DMS 273 treated with DMSO at 0.1 percent for 48 hours (cell line): ENCODE measurements at regions not wholly inside any gene's neighbourhood (a gene's known extent, or its start where the extent isn't known, plus 50 kb on each side); places are given as distances from the start of the nearest gene placed in this dataset.

Experiments
- DNase-seq: peaks from one replicate; lab custom pipeline; 2025; lab: John Stamatoyannopoulos, UW

GRCh38 chr11:92482492-92483060, 258.0 kb downstream of the FAT3 start:
- DNase-seq: no peak

DNA sequence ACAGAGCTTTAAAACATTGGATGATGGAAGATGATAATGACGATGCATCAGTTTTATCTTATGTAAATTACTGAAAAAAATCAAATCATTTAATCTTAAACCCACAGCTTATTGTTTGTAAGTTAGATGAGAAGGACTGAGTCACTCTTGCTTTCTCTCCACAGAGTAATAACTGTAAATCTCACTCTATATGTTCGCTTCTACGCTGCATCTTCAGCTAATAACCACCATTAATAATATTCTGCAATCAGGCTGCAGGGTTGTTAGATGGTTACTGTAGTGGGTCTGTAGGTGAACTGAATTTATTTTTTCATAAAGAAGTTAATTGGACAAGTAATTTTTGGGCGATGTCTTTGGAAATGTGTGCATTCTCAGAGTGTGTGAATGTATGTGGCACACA, 260.0 kb downstream of the FAT3 start:
- no peak for DNase-seq

DNA sequence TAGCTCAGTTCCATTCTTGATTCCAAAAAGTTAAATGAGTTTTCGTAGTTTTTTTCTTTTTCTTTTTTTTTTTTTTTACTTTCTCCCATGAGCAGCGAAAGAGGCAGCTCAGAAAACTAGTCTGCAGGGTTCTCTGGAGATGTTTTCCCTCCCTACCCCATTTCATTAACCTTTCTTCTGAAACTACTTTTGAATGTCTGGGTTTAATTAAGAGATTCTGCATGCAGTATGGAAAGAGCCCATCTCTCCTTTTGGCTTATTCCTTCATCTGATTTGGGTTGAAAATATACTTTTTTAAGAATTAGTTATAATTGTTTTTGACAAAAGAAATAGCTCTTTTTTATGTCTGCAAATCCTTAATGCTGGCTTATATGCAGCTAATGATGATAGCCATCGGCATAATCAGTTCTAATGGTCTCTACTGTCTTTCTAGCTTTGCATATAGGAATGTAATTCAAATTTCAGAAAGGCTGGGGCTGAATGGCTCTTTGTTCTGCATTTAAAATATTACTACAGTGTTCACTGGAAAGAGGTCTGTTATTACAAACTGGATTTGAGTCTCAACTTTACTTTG, 265.3 kb downstream of the FAT3 start:
- DNase-seq: no peak

DNA sequence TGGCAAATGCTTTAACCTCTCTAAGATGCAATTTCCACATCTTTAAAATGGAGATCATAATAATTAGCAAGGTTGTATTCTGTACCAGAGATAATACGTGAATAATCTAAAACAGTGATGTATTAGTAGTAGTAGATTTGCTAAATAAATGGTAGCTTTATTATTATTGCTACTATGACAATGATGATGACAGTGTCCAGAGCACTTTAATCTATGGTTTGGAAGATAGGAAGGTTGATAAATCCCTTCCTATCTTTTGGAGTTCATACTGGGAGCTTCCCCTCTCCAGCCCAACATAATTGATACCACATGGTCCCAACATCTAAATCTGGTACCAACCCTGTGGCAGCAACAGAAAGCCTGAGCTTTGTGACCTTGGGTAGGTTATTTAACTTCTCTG, 267.8 kb downstream of the FAT3 start:
- no peak for DNase-seq

DNA sequence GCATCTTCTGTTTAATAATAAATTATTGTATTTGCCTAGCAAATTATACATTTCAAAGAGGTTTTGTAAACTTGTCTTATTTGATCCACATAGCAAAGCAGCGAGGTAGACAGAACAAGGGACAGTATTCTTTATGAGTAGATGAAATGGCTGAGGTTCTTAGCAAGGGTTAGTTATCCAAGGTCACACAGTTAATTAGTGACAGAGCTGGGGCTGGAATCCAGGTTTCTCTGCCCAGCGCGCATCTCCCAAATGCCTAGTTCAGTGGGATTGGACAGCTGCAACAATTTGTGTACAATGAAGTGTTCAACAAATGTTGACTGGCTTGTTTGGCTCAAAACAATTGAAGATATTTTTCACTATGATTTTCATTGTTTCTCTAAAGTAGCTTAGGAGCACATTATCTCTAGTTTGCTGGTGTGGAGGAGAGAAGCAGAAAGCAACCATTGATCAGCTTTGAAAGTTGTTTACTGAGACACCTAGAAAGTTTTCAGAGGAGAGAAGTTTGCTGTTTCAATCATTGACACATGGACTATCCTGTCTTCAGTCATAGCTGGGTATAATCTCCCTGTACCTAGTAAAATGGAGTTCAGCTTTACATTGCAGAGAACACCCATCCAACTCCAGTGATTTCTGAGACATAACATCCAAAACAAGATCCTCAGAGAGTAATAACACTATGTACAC, 270.6 kb downstream of the FAT3 start:
- no peak for DNase-seq

DNA sequence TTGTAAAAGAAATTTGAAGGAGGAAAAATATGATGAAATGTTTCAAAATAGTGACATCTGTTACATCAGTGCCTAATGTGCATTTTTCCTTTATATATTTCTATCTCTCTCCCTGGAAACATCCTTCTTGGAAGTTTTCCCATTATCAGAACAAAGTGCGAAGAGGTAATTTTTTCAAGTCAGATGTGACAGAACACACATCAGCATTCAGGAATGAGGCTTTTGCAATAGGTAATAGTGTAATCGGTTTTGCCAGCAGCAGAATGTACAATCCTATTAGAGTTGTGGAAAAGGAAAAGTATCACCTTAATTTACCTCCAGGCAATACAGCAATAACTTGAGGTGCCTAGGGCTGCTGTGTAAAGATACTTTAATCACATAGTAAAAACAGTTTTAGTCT, 275.8 kb downstream of the FAT3 start:
- DNase-seq: no peak

DNA sequence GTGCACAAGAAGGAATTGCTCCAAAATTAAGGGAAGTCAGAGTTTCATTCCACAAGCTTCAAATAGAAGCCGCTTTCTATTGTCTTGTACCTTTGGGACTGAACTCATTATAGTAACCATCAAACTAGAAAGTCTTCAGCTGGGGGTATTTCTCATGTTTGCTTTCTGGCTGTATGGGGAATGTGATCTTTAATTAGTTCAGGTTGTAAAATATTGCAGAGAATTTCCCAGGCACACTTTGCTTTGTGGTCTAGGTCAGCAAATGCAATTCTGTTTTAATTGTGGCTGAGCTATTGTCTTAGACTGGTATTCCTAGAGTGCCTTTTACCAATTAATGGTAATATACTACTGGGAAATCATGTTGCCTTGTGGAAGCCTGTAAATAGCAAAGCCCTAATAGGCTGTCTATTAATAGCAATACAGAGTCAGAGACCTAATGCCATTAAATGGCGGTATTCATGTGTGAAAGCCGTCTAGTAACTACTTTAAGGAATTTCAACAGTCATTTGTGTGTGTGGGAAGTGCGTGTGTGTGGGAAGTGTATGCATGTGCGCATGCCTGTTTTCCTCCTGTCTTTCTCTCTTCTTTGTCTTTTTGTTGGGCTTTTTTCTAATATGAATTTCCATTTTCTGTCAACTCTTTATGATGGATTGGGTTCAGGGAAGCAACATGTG, 276.6 kb downstream of the FAT3 start:
- DNase-seq: no peak

DNA sequence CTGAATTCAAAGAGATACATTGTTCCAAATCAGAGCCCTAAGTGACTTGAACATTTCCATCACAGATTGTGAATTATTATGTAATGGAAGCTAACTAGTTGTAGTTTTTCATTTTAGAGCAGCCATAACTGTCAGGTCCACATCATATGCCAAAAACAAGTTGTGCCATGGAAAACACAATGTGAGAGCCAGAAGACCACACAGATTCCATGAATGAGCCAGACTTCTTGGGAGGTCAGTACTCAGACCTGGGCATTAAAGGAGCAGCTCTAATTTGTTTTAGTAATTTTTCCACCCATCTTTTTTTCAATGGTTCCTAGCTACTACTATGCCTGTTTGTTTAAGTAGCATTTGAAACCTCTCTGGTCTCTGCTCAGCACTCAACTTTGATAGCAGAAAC, 279.4 kb downstream of the FAT3 start:
- no peak for DNase-seq

- no peak for DNase-seq
These were observed 279.9 kb downstream of the FAT3 start for GRCh38 chr11:92504534-92504933.

DNA sequence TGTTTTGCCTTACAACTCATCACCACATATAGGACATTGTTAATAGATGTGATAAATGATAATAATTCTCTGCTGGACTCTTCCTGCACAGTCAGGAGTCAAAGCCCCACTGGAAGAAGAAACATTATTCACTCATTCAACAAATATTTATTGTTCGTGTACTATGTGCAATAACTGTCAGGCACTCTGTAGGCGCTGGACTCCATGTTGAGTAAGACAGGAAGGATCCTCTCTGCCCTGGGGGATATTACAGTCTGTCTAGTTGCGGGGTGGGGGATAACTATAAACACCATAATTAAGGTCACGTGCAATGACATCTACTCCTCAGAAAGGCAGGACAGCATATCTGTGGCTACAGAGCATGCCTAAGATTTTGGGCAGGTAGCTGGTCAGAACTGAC, 281.1 kb downstream of the FAT3 start:
- no peak for DNase-seq

- no peak for DNase-seq
These were observed 282.3 kb downstream of the FAT3 start for GRCh38 chr11:92506809-92507336.

- no peak for DNase-seq
These were observed 286.0 kb downstream of the FAT3 start for GRCh38 chr11:92510591-92510990.

DNA sequence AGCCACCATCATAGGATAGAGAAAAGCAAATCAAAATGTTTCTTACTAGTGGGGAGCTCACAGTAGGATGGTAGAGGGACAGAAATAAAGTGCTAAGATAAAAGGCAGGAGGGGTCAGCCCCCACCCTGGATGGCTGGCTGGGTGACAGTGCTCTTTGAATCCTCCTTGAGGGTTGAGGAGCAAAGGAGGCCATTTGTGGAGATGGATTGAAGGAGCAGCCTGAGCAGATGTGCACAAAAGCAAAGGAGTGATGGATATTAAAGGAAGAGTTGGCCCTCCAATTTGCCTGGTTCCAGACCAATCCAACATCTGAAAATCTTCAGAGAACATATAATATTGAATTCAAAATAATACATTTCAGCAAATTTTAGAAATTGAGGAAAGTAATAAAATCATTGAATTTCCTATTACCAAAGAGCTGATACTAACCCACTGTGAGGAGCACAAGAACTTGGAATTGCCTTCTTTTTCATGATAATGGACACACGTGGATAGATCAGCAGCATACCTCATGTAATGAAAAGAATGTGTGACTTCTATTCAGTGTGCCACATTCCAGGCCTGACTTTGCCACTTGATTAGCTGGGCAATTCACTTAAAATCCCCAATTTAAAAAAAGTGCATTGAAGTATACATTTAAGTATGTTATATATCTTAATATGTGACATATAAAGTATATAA, 287.0 kb downstream of the FAT3 start:
- DNase-seq: no peak

DNA sequence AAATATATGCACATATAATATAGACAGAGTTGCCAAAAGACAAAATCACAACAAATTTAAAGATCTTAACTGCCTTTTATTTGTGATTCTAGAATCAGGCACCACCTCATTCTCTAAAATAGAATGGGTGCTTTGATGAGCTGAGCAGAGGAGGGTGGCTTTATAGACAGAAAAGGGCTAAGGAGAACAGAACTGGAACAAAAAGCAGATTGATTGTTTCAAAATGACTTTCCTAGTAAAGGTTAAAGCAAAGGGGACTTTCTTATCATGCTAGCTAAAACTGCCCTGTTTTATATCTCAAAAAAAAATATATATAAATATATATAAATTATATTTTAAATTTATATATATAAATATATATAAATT, 287.6 kb downstream of the FAT3 start:
- DNase-seq: no peak

DNA sequence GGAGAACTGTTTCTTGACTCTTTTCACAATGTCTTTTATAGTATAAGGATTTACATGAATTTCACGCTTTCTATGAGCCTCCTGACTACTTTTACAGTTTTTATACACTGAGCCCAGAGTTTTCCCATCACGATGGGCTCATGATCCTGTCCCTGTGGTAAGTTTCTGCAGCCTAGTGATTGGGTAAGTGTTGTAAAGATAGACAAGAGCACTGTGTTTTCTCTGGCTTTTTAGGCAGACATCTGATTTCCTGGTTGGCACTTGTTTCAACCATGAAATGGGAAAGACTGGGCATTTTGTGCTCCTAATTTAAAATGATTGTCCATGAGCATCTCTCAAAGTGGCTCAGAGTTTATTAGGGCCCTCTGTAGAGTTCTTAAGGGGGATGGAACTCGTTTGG, 299.0 kb downstream of the FAT3 start:
- DNase-seq: no peak

- no peak for DNase-seq
These were observed 299.9 kb downstream of the FAT3 start for GRCh38 chr11:92524542-92524941.

GRCh38 chr11:92527467-92527866, 302.8 kb downstream of the FAT3 start:
- no peak for DNase-seq

GRCh38 chr11:92528001-92528400, 303.4 kb downstream of the FAT3 start:
- DNase-seq: no peak

DNA sequence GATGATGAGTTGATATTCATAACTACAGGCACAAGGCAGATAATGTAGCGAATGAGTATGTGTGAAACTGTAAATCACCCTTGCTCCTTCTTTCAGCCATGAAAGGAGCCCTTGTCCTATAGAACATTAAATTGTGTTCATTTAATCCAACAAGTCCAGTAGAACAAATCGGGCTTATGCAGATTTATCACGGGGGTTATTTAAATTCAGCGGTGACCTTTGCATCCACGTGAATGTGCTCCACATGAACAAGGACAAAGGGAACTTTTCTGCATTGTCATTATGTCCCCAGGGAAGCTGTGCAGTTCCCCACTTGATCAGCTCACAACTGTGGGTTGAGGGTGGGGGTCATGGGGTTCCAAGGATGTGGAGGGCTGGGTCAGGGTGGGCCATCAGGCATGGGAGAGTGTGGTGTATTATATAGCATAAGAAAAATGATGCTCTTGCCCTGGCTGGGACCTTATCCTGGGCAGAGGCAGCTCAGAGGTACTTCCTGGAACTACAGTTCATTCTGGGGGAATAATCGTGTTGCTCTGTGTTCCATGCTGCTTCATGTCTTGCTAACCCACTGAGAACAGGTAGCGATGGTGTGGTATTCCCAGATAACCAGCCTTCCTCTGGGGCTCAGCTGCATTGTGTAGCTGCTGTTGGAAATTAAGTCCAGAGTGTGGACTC, 306.6 kb downstream of the FAT3 start:
- DNase-seq: no peak

GRCh38 chr11:92533657-92534335, 309.2 kb downstream of the FAT3 start:
- no peak for DNase-seq

DNA sequence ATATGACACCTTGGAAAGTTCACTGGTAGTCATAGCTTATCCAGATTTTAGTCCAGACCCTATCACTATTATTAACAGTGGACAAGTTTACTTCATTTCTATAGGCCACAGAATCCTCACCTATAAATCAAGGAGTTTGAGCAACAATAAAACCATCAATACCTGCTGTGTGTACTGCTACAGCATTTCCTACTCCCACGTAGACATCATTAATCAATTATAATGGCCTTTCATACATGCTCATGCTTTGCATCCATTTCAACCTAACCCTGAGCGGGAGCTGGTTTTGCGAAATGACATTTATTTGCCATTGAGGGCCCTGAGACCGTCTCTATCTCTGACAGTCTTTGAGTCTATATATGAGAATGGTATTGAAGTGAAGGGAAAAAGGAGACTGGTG, 312.3 kb downstream of the FAT3 start:
- no peak for DNase-seq
